GM18498 (cell line): ENCODE measurements at regions not wholly inside any gene's neighbourhood (a gene's known extent, or its start where the extent isn't known, plus 50 kb on each side); places are given as distances from the start of the nearest gene placed in this dataset.
"Not testable (repeated sequence)": the region's sequence is repeated elsewhere in the genome, so short reads cannot be mapped to it uniquely, and the experiment has no call there.

Source experiments
- ATAC-seq: cut with Tn5 transposase; IDR thresholded peaks from one replicate; pipeline ENCODE4 v1.9.1; 2021; ENCODE audit warnings: mild to moderate bottlenecking, moderate library complexity; ENCODE audit not compliant: unreplicated experiment

DNA sequence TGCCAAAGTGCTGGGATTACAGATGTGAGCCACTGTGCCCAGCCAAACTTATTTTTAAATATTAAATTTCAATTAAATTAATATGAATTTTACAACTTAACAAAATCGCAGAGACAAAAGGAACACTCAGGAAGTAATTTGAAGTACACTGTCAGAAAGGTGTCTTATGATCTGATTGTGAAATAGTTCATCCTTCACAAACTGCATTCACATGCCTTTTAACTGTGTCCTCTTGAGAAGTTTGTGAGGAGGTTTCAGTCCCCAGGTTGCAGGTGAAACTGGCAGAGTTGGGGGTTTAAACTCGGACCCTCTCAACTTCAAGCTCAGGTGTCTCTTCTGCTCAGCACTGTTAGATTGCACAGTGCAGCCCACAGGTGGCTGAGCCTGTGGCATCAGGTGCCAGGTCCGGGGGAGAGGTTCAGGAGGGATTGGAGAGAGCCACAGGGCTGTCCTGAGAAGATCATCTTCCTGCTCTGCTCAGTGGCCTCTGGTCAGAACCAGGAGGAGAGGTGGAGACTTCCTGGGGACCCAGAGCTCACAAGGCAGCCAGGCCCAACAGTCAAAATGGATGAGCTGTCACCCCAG is 152.3 kb upstream of the RAB4A start:
- ATAC-seq = no peak

DNA sequence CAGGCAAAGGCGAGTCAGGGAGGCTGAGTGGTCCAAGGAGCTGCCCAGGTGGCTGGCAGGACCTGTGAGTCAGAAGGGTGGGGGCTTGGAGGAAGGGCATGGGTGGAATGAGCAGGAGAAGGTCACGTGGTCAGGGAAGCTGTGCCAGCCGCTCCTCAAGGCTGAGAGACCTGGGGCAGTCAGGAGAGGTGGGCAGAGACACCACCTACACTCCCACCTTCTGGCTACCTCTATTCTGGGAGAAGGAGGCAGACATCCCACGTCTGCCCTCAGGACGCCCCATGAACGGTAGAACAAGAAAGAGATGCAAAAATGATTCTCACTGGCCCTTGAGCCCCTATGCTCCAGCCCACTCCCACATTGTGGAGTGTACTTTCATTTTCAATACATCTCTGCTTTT is 151.8 kb upstream of the RAB4A start:
- no peak for ATAC-seq

DNA sequence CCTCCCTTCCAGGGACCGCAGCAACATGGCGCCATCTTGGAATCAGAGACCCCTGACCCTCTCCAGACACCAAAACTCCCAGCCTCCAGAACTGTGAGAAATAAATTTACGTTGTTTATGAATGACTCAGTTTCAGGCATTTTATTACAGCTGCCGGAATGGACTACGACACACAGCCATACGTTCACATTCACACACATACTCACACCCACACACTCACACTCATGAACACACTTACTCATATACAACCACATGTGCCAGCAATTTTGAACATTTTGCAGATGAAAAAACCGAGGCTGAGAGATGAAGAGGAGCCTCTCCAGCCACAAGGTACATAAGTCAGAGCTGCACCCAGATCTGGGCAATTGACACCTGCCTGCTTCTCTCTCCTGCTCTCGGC is 151.0 kb upstream of the RAB4A start:
- ATAC-seq = no peak

DNA sequence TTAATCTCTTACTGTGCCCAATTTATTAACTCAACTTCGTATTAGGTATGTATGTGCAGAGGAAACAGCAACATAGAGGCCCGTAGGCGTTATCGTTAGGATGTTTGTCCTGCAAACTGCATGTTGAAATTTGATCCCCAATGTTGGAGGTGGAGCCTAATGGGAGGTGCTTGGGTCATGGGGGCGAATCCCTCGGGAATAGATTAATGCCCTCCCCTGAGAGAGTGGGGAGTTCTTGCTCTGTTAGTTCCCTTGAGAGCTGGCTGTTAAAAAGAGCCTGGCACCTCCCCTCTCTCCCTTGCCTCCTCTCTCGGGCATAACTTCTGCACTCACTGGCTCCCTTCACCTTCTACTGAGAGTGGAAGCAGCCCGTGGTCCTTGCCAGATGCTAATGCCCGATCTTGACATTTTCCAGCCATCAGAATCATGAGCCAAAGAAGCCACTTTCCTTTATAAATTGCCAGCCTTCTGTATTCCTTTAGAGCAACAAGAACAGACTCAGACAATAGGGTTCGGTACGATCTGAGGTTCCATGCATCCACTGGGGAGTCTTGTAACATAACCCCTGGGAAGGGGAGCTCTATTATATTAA is 149.0 kb upstream of the RAB4A start:
- no peak for ATAC-seq

DNA sequence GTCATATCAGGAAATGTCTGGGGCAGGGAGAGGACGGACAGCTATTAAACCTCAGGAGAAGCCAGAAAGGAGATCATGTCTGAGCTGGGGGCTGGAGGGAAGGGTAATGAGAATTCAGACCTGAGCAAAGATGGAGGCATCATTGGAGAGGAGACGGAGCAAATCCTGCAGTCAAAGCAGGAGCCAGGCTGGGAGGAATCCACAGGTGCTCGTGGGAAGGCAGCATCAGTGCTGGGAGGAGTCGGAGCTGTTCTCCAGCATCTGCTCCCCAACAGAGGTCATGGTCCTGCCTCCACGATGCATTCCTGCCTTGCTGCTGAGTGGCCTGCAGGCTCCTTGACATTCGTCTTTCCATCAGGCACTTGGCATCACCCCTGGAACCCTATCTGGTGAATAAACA is 148.3 kb upstream of the RAB4A start:
- ATAC-seq = no peak

DNA sequence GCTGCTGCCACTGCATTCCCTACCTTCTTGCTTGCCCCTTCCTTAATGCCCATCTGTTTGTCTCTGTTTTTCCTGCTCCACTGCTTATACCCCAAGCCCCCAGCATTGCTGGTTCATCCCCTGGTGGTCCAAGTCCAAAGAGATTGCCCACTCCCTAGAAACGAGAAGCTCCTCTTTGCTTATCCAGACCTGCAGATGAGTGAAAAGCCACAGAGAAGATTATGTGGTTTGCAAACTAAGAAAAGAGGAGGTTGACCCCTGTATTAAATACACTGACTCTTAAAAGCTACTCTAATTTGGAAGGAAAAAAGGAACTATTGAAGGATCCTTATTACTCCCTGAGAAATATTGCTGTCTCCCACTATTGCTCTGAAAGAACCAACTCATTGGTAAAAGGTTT is 146.8 kb upstream of the RAB4A start:
- ATAC-seq = no peak

DNA sequence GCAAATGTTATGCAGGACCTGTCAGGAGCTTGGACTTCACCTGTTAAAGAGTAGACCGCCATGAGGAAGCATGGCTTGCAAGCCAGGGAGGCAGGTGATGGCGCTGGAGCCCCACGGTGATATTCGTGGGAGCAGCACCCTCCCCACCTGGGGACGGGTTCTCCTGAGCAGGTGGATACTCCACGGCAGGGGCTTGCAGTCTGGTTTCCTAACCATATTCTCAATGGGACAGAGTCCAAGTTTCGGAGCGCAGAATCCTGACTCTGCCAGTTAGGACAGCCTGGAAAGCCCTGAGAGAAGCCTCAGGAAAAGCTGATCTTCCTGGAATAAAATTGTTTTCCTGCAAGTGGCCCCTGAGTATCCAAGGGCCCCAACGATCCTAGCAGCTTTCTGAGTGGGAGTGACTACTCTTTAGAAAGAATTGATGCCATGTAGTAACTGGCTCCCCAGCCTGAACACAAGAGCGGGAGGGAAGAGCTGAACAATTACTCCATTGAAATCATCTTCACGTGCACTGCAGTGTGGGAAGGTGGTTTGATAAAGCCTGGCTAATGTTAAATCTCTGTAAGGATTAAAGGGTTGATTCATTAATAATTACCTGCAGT is 146.3 kb upstream of the RAB4A start:
- ATAC-seq = no peak

DNA sequence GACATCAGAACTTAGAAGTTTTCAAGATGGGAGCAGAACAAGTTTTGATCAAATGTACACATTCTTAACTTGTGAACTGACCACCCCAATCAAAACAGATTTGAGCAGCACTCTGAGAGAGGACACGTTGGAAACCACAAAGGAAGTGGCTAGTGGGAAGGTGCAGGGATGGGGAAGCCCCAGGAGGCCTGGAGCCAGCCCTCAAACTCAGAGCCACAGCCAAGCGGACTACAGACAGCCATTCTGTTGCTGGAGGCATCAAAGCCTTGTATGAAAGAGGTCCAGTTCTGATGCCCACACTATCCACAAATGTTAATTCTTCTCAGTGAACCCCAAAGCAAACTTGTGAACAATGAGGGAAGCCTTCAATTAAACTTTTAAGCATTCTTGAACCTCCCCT is 143.6 kb upstream of the RAB4A start:
- no peak for ATAC-seq

DNA sequence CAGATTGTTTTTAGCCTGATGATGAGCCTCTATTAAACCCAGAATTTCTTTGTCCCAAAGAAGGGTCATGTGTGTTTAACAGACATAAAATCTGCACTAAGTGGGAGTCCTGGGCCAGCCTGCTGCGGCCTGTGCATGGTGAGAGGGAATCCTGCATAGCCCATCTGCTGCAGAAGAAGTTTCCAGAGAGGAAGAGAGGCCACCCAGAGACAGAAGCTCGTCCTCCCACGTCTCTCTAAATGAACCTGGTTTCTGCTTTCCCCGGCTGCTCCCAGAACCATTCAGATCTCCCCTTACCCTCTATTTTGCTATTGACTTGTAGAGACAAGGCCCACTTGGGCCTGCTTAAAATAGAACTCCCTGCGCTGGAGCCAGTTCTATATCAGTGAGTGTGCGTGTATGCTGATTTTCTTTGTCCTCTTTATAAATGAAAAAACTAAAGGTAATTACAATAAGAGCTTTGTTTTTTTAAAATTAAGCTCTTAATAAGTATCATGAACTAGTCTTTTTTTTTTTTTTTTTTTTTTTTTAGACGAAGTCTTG is 142.8 kb upstream of the RAB4A start:
- no peak for ATAC-seq

DNA sequence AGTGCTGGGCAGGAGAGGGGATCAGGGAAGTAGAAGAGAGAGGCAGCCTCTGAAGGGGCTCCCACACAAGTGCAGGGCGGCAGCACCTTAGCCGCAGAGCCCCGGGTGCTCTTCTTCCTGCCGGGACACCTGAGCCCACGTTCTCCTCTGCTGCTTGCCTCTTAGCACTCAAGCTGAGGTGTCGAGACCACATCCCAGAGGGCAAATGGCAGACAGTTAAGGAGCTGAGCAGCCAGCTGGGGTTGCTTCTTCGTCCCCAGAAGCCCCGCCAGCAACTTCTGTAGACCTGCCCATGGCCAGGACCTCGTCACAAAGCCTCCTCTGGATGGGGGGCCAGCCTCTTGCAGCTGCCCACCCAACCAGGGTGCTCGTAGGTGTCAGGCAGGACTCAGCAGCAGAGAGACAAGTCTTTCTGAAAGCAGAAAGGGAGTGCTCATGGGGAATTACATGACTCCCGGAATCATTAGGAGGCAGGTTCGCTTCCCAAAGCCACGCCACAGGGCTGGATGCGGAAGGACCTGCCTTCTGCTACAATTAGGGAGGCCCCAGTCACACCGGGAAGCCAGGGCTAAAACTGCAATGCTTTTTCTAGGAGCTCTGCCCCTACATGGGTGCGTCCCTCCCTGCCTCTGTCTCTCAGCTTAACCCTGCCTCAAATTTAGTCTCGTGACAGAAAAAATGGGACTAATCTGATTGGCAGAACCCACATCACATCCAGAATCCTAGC is 141.4 kb upstream of the RAB4A start:
- ATAC-seq = no peak

DNA sequence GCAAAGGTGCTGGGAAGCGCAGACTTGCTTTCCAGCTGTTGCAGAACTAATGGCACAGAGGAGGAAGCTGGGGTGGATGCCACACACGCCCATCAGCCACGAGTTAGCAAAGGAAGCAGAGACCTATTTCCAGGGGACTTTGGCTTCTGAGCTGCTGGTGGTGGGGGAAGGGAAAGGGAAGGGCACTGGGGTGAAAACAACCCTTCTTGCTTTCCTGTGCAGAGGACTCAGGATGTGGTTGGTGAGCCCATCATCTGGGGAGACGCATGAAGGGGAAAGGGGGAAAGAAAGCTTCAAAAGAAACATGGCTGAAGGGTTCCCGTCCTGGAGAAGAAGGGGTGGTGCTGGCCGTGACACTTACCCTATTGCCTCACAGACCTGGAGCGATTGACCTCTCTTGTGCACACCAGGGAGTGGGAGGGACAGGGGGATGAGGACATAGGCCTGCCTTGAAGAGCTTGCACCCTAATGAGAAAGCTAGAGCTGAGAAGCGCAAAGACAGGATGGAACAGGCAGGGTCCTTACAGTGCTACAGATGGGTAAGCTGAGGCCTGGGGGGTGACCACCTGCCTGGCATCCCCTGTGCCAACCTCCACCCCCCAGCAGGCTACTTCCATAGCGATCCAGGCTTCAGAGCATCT is 140.8 kb upstream of the RAB4A start:
- no peak for ATAC-seq

DNA sequence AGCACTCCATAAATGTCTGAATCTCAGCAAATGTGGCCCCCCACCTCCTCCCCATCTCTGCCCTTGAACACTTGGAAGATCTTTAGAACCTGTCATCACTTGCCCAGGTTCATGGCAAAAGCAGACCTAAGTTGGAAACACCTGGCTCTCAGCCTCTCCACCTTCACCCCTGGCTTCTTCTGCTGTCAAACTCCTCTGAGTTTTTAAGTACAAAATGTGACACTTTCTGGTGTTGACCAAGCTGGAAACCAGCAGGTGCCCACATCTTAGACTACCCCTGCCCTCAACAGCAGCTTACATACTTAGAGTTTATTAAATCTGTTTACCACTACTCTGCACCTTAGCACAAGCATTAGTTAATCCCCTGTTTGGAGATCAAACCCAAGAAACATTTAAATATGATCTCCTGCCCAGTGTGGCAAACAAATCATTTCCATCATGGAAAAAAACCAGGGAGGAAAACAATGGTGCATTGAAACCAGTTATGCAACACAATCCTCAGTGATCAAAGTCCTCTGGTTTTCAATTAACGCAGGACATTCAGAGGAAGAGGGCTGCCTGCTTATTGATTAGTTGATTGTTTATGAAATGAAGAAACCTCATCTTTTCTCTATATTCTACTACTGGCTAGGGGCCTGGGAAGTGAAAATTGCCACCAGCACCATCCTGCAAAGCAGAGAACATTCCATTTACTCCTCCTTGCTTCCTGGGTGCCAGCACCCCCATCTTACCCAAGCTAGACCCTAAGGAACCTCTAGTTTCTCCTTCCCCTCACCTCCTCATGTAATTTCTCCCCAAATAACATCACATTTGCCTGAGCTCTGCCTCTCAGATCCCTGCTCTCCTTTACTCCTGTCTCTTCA is 139.4 kb upstream of the RAB4A start:
- ATAC-seq = no peak

DNA sequence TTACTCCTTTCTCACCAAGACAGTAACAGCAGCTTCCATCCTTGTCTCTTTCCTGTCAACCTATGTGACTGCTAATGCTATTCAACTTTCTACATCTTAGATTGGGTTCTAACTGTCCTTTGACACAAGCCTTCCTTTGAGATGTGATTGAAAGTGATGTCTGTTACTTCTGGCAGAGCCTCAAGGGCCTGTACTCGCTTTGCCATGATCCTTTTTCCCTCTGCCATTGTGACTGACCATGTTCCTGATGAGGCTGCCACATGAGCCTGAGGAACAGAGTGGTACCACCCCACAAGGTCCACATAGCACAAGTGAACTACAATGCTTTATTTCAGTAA is 138.8 kb upstream of the RAB4A start:
- ATAC-seq = no peak

DNA sequence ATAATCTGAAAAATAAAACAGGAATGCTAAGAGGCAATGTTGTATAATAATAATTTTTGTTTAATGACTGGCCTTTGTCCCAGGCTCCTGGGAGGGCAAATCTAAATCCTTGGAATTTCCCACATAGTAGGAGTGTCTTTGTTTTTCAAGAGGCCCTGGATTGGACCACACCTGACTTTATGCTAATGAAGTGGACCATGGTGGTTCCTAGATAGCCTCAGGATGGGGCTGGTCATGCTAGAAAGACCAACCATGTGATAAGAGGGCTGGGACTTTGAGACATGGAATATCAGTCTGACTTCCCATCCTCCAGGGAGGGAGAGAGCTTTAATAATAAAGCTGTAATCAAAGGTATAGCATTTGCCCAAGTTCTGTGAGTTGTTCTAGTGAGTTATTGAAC is 138.2 kb upstream of the RAB4A start:
- no peak for ATAC-seq

DNA sequence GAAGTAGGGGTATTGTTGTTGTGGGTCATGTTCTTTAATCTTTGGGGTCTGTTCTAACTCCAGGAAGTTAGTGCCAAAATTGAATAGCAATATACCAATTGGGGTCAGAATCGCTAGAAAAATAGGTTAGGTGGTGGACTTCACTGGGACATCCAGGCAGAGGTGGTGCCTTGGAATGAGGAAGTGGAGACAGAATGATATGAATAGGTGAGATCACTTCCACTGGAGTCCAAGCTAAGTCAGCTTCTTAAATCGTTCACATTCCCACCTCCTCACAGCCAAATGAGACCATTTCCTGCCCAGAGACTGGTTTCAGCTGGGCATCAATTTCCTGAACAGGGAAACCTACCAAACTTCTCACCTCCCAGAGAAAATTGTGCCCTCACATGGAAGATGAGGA is 137.8 kb upstream of the RAB4A start:
- no peak for ATAC-seq

DNA sequence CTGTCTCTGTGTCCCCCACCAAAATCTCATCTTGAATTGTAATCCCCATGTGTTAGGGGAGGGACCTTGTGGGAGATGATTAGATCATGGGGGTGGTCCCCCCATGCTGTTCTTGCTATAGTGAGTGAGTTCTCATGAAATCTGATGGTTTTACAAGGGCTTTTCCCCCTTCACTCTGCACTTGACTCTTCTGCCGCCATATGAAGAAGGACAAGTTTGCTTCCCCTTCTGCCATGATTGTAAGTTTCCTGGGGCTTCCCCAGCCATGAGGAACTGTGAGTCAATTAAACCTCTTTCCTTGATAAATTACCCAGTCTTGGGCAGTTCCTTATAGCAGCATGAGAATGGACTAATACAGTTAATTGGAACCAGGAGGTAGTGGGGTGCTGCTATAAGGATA is 137.1 kb upstream of the RAB4A start:
- ATAC-seq = no peak

DNA sequence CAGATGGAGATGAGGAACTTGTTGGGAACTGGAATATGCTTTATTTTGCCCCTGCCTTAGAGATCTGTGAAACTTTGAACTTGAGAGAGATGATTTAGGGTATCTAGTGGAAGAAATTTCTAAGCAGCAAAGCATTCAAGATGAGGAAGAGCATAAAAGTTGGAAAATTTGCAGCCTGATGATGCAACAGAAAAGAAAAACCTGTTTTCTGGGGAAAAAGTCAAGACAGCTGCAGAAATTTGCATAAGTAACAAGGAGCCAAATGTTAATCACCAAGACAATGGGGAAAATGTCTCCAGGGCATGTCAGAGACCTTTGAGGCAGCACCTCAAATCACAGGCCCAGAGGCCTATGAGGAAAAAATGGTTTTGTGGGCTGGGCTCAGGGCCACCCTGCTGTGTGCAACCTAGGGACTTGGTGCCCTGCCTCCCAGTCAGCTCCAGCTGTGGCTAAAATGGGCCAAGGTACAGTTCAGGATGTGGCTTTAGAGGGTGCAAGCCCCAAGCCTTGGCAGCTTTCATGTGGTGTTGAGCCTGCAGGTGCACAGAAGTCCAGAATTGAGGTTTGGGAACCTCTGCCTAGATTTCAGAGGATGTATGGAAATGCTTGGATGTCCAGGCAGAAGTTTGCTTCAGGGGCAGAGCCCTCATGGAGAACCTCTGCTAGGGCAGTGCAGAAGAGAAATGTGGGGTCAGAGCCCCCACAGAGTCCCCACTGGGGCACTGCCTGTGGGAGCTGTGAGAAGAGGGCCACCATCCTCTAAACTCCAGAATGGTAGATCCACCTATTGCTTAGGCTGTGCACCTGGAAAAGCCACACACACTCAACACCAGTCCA is 136.3 kb upstream of the RAB4A start:
- ATAC-seq = not testable (repeated sequence)

DNA sequence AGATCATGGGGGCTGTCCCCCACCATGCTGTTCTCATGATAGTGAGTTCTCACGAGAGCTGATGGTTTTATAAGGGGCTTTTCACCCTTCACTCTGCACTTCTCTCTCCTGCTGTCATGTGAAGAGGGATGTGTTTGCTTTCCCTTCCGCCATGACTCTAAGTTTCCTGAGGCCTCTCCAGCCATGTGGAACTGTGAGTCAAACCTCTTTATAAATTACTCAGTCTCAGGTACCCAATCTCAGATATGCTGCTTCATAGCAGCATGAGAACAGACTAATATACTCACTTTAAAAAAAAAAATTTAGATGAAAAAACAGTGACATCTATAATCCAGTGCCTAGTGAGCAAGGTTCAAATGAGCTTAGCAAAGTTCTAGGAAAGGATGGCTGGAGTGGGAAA is 135.1 kb upstream of the RAB4A start:
- no peak for ATAC-seq

DNA sequence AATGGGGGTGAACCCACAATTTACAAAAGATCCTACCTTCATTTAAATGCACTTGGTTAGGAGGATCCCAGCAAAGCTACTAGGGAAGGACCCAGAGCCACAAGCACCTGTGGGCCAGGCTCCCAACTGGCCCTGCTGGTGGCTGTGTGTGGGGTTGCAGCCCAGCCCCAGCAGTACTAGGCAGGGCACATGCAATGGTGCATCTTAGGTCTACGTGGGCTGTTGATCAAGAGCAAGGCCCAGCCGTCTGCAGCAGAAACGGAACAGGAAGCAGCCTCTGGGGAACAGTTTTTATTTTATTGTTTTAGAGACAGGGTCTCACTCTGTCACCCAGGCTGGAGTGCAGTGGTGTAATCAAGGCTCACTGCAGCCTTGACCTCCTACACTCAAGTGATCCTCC is 134.1 kb upstream of the RAB4A start:
- no peak for ATAC-seq

DNA sequence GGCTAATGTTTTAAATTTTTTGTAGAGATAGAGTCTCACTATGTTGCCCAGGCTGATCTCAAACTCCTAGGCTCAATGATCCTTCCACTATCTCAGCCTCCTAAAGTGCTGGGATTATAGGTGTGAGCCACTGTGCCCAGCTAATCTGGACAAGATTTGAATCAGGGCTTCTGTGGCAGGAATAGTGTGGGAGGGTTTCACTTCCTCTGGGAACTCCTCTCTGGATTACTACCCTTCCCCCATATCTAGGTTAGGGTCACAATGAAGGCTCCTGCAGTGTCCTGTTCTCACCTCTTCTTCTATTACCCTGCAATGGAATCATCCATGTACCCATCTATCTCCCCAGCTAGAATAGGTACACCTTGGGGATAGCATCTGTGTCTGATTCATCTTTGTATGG is 133.6 kb upstream of the RAB4A start:
- ATAC-seq = no peak
